ENCODE measurements at regions not wholly inside any gene's neighbourhood (a gene's known extent, or its start where the extent isn't known, plus 50 kb on each side); places are given as distances from the start of the nearest gene placed in this dataset.
"Not testable (repeated sequence)": the region's sequence is repeated elsewhere in the genome, so short reads cannot be mapped to it uniquely, and the experiment has no call there.

DNA sequence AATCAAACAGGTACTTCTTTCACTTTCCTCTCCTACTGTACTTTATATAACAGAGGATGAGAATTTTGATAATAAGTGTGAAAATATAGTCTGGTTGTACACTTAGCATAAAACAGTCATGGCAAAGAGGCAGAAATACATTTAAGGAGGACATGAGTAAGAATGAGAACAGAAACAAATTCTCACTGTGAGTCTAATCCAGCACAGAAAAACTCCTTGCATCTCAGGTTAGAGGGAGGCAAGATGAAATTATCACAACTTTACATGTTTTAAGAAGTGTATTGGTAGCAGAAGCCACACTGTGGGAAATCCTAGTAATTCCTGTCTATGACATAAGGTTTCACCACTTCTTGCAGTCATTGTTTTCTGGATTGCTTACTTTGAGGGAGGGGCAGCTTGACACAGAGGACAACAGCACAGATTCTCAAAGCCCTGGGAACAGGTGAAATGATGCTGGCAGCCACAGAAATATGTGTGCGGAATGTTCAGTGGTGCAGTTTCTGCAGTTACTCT is 733.6 kb upstream of the GBE1 start:
- Histone ChIP-seq H3K9me3 (ENCODE audit: control insufficient read depth, insufficient read depth, low read length) (no peaks in the 10 kb centered on the region), H3K27ac (ENCODE audit: low read depth, low read length) (no peak overlapping the region), H3K27me3 (ENCODE audit: control insufficient read depth, insufficient read depth, low read length) (no peaks in the 10 kb centered on the region), H3K4me1 (ENCODE audit: control insufficient read depth, insufficient read depth, low read length) (no peaks in the 10 kb centered on the region), H3K36me3 (ENCODE audit: control insufficient read depth, insufficient read depth, low read length) (no peaks in the 10 kb centered on the region), H3K4me3 (ENCODE audit: low read depth, low read length) (no peak overlapping the region)
- DNase-seq (ENCODE audit: low read depth in 4 of 6, low spot score in 6 of 6), result no peak
- 90% methylated on average over 1 of the region's 1 CpG for WGBS (ENCODE audit: insufficient coverage)

DNA sequence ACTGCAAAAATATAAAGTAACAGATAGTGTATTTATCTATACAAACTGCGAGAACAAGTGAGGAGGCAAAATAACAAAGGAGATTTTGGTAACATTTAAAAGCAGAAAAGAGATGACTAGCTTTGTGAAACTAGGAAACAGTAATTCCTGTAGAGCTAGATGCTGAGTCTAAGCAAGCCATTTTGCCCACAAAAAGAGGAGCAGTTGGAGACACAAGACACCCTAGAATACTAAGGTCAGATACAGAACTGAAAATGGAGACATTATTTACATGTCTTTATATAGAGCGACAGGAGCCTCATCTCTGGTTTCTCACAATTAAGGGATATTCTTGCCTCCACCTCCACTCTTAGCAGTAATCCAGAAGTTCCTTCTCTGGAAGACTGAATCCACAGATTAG is 732.4 kb upstream of the GBE1 start:
- Histone ChIP-seq H3K9me3 (ENCODE audit: control insufficient read depth, insufficient read depth, low read length) (no peaks in the 10 kb centered on the region), H3K4me1 (ENCODE audit: control insufficient read depth, insufficient read depth, low read length) (no peaks in the 10 kb centered on the region), H3K36me3 (ENCODE audit: control insufficient read depth, insufficient read depth, low read length) (no peaks in the 10 kb centered on the region), H3K27ac (ENCODE audit: low read depth, low read length) (no peak overlapping the region), H3K27me3 (ENCODE audit: control insufficient read depth, insufficient read depth, low read length) (no peaks in the 10 kb centered on the region), H3K4me3 (ENCODE audit: low read depth, low read length) (no peak overlapping the region)
- WGBS (ENCODE audit: insufficient coverage), result no CpG with 5 or more reads among the region's 2 CpGs
- no peak for DNase-seq (ENCODE audit: low read depth in 4 of 6, low spot score in 6 of 6)

DNA sequence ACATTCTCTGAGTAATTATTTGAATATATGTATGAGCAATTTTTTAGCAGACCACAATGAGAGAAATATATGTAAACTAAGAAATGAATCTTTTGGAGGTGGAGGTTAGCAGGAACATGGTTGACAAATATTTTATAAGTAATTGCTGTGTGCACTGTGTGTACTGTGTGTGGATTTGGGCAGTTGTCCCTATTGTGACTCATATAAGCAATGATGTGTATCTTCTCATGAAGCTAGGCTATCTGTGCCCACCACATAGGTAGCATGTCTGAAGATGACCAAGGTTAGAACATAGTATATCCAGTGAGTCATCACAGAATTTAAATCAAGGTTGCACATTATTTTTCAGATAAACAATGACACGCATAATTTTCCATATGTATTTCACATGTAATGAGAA is 713.9 kb upstream of the GBE1 start:
- Histone ChIP-seq H3K4me1 (ENCODE audit: control insufficient read depth, insufficient read depth, low read length) (no peaks in the 10 kb centered on the region), H3K9me3 (ENCODE audit: control insufficient read depth, insufficient read depth, low read length) (no peaks in the 10 kb centered on the region), H3K27ac (ENCODE audit: low read depth, low read length) (no peak overlapping the region), H3K36me3 (ENCODE audit: control insufficient read depth, insufficient read depth, low read length) (no peaks in the 10 kb centered on the region), H3K27me3 (ENCODE audit: control insufficient read depth, insufficient read depth, low read length) (no peaks in the 10 kb centered on the region), H3K4me3 (ENCODE audit: low read depth, low read length) (no peak overlapping the region)
- no peak for DNase-seq (ENCODE audit: low read depth in 4 of 6, low spot score in 6 of 6)
- no CpG with 5 or more reads among the region's 1 CpG for WGBS (ENCODE audit: insufficient coverage)

DNA sequence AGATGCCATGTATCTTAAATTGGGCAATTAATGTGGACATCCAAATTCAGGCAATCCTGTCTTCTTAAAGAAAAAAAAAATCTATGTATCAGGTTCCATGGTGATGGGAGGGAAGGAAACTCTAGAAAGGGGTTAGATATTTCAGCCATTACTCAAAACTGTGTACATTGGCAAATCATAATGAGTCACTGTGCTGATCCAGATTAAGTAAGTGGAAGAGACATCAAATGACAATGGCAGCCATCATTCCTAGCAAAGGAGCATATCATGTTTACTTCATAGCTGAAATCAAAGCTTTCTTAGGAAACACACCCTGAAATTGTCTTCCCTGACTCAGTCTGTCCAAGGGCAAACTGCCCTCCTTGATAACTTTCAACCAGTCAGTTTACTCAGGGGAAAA is 713.3 kb upstream of the GBE1 start:
- no peak for DNase-seq (ENCODE audit: low read depth in 4 of 6, low spot score in 6 of 6)
- Histone ChIP-seq H3K36me3 (ENCODE audit: control insufficient read depth, insufficient read depth, low read length) (no peaks in the 10 kb centered on the region), H3K27ac (ENCODE audit: low read depth, low read length) (no peak overlapping the region)

DNA sequence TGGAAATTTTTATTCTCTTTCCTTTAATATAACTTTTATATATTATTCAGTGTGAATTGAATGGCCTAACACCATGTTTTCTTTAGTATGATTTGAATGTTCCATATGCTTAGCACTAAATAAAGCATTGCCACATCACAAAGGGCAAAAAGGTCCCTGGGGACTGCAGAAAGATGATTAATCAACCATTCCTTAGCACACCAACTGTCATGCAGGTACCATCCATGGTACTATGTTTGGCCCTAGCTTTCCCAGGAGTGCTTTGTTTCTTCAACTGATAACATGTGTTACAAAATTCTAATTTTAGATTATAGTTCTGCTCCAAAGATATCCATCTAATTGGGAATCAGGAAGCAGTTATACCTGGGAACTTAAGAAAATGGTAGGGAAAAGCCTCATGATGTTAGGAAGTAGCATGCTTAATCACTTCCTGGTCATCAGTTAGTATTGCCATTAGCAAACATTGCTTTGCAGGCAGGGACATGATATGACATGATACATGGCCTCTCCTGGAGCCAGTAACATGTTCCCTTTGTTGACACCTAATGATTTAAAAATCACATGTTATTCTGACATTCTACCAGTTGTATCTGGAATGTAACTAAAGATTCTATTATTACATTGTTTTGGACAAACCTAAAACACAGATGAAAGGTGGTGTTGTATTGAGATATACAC is 712.6 kb upstream of the GBE1 start:
- no peak for DNase-seq (ENCODE audit: low read depth in 4 of 6, low spot score in 6 of 6)
- Histone ChIP-seq H3K9me3 (ENCODE audit: control insufficient read depth, insufficient read depth, low read length) (no peaks in the 10 kb centered on the region), H3K4me3 (ENCODE audit: low read depth, low read length) (no peak overlapping the region), H3K4me1 (ENCODE audit: control insufficient read depth, insufficient read depth, low read length) (no peaks in the 10 kb centered on the region), H3K36me3 (ENCODE audit: control insufficient read depth, insufficient read depth, low read length) (no peaks in the 10 kb centered on the region), H3K27me3 (ENCODE audit: control insufficient read depth, insufficient read depth, low read length) (no peaks in the 10 kb centered on the region), H3K27ac (ENCODE audit: low read depth, low read length) (no peak overlapping the region)

More for the DNA sequence above, 713.3 kb upstream of the GBE1 start:
- Histone ChIP-seq H3K9me3 (ENCODE audit: control insufficient read depth, insufficient read depth, low read length) (no peaks in the 10 kb centered on the region), H3K4me1 (ENCODE audit: control insufficient read depth, insufficient read depth, low read length) (no peaks in the 10 kb centered on the region), H3K4me3 (ENCODE audit: low read depth, low read length) (no peak overlapping the region), H3K27me3 (ENCODE audit: control insufficient read depth, insufficient read depth, low read length) (no peaks in the 10 kb centered on the region)

DNA sequence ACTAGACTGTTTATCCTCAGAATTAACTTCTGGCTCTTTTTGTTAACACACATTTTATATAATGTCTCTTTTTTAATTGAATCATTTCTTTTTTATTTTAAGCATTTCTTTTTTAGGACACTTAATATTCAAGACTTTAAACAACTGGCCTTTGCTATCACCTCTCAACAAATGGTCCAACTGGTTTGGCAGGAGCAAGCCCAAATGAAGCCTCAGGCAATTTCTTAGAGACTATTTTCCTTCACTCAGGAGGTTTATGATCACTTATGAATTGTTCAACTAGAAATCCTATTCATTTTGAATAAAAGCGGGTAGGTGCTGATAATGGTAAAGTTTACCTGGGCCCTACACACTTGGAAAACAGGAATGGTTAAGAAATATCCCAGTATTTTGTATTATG is 705.6 kb upstream of the GBE1 start:
- H3K36me3 ChIP-seq (ENCODE audit: control insufficient read depth, insufficient read depth, low read length), result no peaks in the 10 kb centered on the region
- WGBS (ENCODE audit: insufficient coverage), result no CpG with 5 or more reads among the region's 1 CpG
- no peaks in the 10 kb centered on the region for H3K27me3 ChIP-seq (ENCODE audit: control insufficient read depth, insufficient read depth, low read length)
- H3K4me3 ChIP-seq (ENCODE audit: low read depth, low read length), result no peak overlapping the region
- no peak for DNase-seq (ENCODE audit: low read depth in 4 of 6, low spot score in 6 of 6)
- no peak overlapping the region for H3K27ac ChIP-seq (ENCODE audit: low read depth, low read length)
- H3K9me3 ChIP-seq (ENCODE audit: control insufficient read depth, insufficient read depth, low read length), result no peaks in the 10 kb centered on the region
- no peaks in the 10 kb centered on the region for H3K4me1 ChIP-seq (ENCODE audit: control insufficient read depth, insufficient read depth, low read length)

DNA sequence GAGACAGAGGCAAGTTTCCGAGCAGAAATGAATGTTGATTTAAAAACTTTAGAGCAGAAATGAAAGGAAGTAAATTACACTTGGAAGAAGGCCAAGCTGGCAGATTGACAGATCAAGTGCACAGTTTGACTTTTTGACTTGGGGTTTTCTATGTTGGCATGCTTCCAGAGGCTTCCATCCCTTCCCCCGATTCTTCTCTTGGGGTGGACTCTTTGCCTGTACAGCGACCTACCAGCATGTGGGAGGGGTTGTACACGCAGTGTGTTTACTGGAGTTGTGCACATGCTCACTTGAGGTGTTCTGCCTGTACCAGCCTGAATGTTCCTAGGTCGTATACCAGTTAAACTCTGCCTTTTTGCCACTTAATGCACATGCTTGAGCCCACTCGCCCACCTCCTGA is 701.5 kb upstream of the GBE1 start:
- Histone ChIP-seq H3K9me3 (ENCODE audit: control insufficient read depth, insufficient read depth, low read length) (no peaks in the 10 kb centered on the region), H3K27ac (ENCODE audit: low read depth, low read length) (no peak overlapping the region), H3K4me1 (ENCODE audit: control insufficient read depth, insufficient read depth, low read length) (no peaks in the 10 kb centered on the region), H3K36me3 (ENCODE audit: control insufficient read depth, insufficient read depth, low read length) (no peaks in the 10 kb centered on the region), H3K4me3 (ENCODE audit: low read depth, low read length) (no peak overlapping the region), H3K27me3 (ENCODE audit: control insufficient read depth, insufficient read depth, low read length) (no peaks in the 10 kb centered on the region)
- 67% methylated on average over 3 of the region's 6 CpGs for WGBS (ENCODE audit: insufficient coverage)
- peak in 1 of 6 donors; percentile 10 for DNase-seq (ENCODE audit: low read depth in 4 of 6, low spot score in 6 of 6)

DNA sequence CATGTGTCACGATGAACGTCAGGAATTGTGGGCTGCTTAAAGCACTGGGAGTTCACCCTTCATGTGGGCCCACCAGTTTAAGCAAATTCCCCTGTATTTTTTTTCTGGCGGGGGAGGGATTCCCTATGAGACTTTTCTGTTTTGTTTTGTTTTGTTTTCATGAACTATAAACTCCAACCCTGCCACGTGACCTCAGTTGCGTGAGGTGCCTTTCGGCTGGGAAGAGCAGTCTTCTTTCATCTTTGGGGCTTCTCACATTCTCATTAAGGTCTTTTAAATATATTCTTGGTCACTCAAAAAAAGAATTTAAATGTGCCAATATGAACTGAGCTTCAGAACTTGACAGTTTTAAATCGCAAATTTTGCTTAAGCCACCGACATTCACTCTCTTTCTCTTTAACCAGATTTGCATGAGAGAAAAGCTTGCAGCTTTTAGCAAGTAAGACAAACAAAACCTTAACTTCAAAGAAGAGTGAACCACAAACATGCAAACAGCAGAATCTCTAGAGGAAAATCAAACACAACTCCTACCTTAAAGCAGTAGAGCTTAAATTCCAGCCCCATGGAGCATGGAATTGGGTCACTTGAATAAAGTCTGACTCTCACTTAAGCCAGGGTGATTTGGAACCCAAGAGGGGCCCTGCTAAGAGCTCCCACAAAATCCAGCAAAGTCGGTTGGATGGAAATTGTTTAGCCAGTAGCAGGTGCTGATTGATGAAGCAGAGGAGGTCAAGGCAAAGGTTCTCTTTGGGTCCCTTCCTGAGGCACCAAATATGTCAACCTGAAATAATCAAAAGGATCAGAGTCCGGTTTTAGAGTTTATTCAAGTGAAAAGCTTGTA is 699.8 kb upstream of the GBE1 start:
- Histone ChIP-seq H3K27ac (ENCODE audit: low read depth, low read length) (no peak overlapping the region), H3K36me3 (ENCODE audit: control insufficient read depth, insufficient read depth, low read length) (no peaks in the 10 kb centered on the region), H3K4me3 (ENCODE audit: low read depth, low read length) (no peak overlapping the region), H3K9me3 (ENCODE audit: control insufficient read depth, insufficient read depth, low read length) (no peaks in the 10 kb centered on the region), H3K27me3 (ENCODE audit: control insufficient read depth, insufficient read depth, low read length) (no peaks in the 10 kb centered on the region), H3K4me1 (ENCODE audit: control insufficient read depth, insufficient read depth, low read length) (no peaks in the 10 kb centered on the region)
- DNase-seq (ENCODE audit: low read depth in 4 of 6, low spot score in 6 of 6), result no peak
- 76% methylated on average over 4 of the region's 10 CpGs for WGBS (ENCODE audit: insufficient coverage)

DNA sequence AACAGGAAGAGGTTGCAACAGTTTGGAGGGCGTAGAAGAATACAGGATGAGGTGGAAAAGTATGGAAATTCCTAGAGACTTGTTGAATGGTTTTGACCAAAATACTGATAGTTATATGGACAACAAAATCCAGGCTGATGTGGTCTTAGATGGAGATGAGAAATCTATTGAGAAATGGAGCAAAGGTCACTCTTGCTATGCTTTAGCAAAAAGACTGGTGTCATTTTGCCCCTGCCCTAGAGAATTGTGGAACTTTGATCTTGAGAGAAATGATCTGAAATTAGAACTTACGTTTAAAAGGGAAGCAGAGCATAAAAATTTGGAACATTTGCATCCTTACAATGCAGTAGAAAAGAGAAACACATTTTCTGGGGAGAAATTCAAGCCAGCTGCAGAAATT is 686.9 kb upstream of the GBE1 start:
- no peaks in the 10 kb centered on the region for H3K4me1 ChIP-seq (ENCODE audit: control insufficient read depth, insufficient read depth, low read length)
- no peaks in the 10 kb centered on the region for H3K27me3 ChIP-seq (ENCODE audit: control insufficient read depth, insufficient read depth, low read length)
- 48% methylated on average over 2 of the region's 2 CpGs for WGBS (ENCODE audit: insufficient coverage)
- peaks cover 2% of the 10 kb centered on the region for H3K9me3 ChIP-seq (ENCODE audit: control insufficient read depth, insufficient read depth, low read length)
- DNase-seq (ENCODE audit: low read depth in 4 of 6, low spot score in 6 of 6), result no peak
- H3K4me3 ChIP-seq (ENCODE audit: low read depth, low read length), result no peak overlapping the region
- no peak overlapping the region for H3K27ac ChIP-seq (ENCODE audit: low read depth, low read length)
- H3K36me3 ChIP-seq (ENCODE audit: control insufficient read depth, insufficient read depth, low read length), result no peaks in the 10 kb centered on the region

DNA sequence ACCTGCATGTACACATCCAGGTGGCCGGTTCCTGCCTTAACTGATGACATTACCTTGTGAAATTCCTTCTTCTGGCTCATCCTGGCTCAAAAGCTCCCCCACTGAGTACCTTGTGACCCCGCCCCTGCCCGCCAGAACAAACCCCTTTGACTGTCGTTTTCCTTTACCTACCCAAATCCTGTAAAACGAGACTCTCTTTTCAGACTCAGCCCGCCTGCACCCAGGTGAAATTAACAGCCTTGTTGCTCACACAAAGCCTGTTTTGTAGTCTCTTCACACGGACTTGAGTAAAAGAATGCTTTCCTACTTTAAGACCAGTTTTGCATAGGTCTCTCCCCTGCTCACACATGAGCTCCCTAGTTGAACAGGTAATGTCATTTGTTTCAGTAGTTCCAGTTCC is 667.4 kb upstream of the GBE1 start:
- 16% methylated on average over 5 of the region's 7 CpGs for WGBS (ENCODE audit: insufficient coverage)
- H3K27me3 ChIP-seq (ENCODE audit: control insufficient read depth, insufficient read depth, low read length); H3K27ac ChIP-seq (ENCODE audit: low read depth, low read length); H3K4me3 ChIP-seq (ENCODE audit: low read depth, low read length); H3K9me3 ChIP-seq (ENCODE audit: control insufficient read depth, insufficient read depth, low read length); DNase-seq (ENCODE audit: low read depth in 4 of 6, low spot score in 6 of 6); H3K36me3 ChIP-seq (ENCODE audit: control insufficient read depth, insufficient read depth, low read length); H3K4me1 ChIP-seq (ENCODE audit: control insufficient read depth, insufficient read depth, low read length): not testable (repeated sequence)
